BLaER1 (cell line): ENCODE measurements at regions not wholly inside any gene's neighbourhood (a gene's known extent, or its start where the extent isn't known, plus 50 kb on each side); places are given as distances from the start of the nearest gene placed in this dataset.

Experiments
- H3K27ac ChIP-seq: shearing (Covaris generic); formaldehyde crosslinking; 2 replicates; pipeline ENCODE4 v1.8.1; 2022
- H3K27me3 ChIP-seq: shearing (Covaris generic); formaldehyde crosslinking; 2 replicates; pipeline ENCODE4 v1.8.1; 2022
- H3K36me3 ChIP-seq: shearing (Covaris generic); formaldehyde crosslinking; 2 replicates; pipeline ENCODE4 v1.8.1; 2022
- H3K4me1 ChIP-seq: shearing (Covaris generic); formaldehyde crosslinking; 2 replicates; pipeline ENCODE4 v1.8.1; 2022
- H3K4me2 ChIP-seq: shearing (Covaris generic); formaldehyde crosslinking; 2 replicates; pipeline ENCODE4 v1.8.1; 2022
- H3K4me3 ChIP-seq: shearing (Covaris generic); formaldehyde crosslinking; 2 replicates; pipeline ENCODE4 v1.8.1; 2022
- H3K9ac ChIP-seq: shearing (Covaris generic); formaldehyde crosslinking; 2 replicates; pipeline ENCODE4 v1.8.1; 2022
- H3K9me3 ChIP-seq: shearing (Covaris generic); formaldehyde crosslinking; 2 replicates; pipeline ENCODE4 v1.8.1; 2022
- H4K20me1 ChIP-seq: shearing (Covaris generic); formaldehyde crosslinking; 2 replicates; pipeline ENCODE4 v1.8.1; 2022
- Cebpa-rat ChIP-seq: shearing (Covaris generic); IDR thresholded peaks from 2 replicates; pipeline ENCODE4 v1.8.1; 2022

DNA sequence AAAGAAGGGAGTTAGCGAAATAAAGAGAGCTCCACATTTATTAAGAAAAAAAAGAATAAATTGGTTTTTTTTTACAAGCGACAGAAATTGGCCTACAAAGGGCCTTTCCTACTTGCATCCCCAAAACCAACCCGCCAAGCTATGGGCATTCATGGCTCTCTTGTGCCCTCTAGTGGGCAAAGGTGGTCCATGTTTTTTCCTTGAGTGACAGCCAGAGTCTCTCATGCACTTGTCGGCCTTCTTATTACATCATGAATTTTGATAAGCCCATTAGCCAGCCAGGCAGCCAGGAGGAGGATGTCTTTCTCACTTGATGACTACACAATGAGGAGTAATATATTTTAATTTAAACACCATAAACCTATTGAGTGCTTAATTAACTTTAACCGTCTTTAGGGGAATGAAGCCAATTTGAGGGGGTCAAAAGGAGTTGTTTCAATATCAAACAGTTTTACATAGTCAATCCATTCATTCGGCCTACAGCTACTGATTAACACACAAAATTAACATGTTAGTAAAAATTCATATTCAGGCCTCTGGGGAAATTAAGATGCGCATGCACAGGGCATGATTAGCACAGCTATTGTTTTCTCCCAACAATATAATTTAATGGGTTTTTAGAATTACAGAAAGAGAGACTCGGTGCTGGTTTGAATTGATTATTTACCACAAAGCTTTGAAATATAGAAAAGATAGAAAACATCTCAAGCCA is 85.5 kb downstream of the RCN1 start:
- Histone ChIP-seq H3K4me1 (peaks cover 22% of the 10 kb centered on the region), H3K9ac (no peak overlapping the region), H3K9me3 (no peaks in the 10 kb centered on the region), H4K20me1 (no peaks in the 10 kb centered on the region), H3K27ac (no peak overlapping the region), H3K36me3 (no peaks in the 10 kb centered on the region), H3K4me3 (no peak overlapping the region), H3K27me3 (no peaks in the 10 kb centered on the region), H3K4me2 (no peak overlapping the region)
- TF ChIP-seq Cebpa-rat: no peak

- TF ChIP-seq Cebpa-rat: no peak
- H3K4me2 ChIP-seq: peak overlapping the region; percentile 34
- no peak overlapping the region for H3K4me3 ChIP-seq
- H3K4me1 ChIP-seq: peaks cover 12% of the 10 kb centered on the region
- H3K9me3 ChIP-seq: no peaks in the 10 kb centered on the region
- H3K9ac ChIP-seq: no peak overlapping the region
- no peaks in the 10 kb centered on the region for H3K27me3 ChIP-seq
- no peaks in the 10 kb centered on the region for H4K20me1 ChIP-seq
- H3K36me3 ChIP-seq: no peaks in the 10 kb centered on the region
- no peak overlapping the region for H3K27ac ChIP-seq
Measured at GRCh38 chr11:32178692-32179091, 87.8 kb downstream of the RCN1 start.

DNA sequence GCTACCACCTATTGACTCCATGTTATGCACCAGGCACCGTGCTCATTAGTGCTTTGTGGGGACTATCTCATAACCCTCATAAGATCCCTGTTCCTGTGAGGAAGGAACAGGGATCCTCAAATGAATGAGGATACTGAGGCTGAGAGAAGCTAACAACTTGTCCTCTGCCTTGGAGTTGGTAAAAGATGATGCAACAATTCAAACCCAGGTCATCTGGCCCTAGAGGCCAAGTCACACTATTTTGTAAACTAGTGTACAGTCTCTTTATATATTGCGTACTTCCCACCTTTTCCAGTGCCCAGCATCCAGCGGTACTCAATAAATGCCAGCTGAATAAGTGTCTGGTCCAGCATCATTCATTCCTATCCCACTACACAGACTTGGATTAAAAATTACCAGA is 92.6 kb downstream of the RCN1 start:
- H3K36me3 ChIP-seq: no peaks in the 10 kb centered on the region
- peaks cover 19% of the 10 kb centered on the region for H3K4me1 ChIP-seq
- H3K27me3 ChIP-seq: no peaks in the 10 kb centered on the region
- no peak overlapping the region for H3K4me3 ChIP-seq
- no peak overlapping the region for H3K4me2 ChIP-seq
- TF ChIP-seq Cebpa-rat: no peak
- no peaks in the 10 kb centered on the region for H4K20me1 ChIP-seq
- H3K9me3 ChIP-seq: no peaks in the 10 kb centered on the region
- H3K9ac ChIP-seq: no peak overlapping the region
- H3K27ac ChIP-seq: no peak overlapping the region

GRCh38 chr11:32184041-32184722 is 93.3 kb downstream of the RCN1 start:
- H3K9me3 ChIP-seq: no peaks in the 10 kb centered on the region
- no peaks in the 10 kb centered on the region for H3K27me3 ChIP-seq
- H3K4me1 ChIP-seq: peaks cover 20% of the 10 kb centered on the region
- H3K27ac ChIP-seq: no peak overlapping the region
- H3K36me3 ChIP-seq: no peaks in the 10 kb centered on the region
- no peak overlapping the region for H3K9ac ChIP-seq
- H4K20me1 ChIP-seq: no peaks in the 10 kb centered on the region
- H3K4me3 ChIP-seq: no peak overlapping the region
- H3K4me2 ChIP-seq: peak overlapping the region; percentile 16; the same call in 1 of the 2 replicates
- no peak for TF ChIP-seq Cebpa-rat

DNA sequence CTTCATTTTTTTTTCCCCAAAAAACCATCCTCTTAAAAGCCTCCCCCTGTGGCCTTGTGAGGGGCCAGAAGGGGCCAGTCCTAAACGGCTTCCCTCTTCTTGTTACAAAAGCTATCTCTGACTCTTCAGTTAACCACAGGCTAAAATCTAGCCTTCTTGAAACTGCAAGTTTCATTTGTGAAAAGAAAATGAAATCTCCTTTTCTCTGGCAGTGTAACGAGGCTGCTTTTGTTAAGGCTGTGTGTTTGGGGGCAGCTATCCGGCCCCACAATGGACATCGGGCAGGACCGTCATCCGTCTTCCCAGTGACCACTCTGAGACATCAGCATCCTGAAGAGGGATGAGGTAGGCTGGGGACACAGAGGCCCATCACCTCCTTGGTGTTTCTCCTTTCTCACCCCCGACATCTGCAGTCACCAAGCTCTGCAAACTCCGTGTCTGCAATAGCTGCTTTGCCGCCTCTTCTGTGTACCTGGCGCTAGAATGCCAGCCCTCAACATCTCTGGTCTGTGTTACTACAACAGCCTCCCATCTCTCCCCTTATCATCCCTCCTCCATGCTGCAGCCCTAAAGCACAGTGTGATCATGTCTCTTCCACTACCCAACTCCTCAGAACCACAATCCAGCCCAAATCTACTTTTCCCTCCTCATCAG is 94.0 kb downstream of the RCN1 start:
- no peak overlapping the region for H3K27ac ChIP-seq
- no peaks in the 10 kb centered on the region for H3K9me3 ChIP-seq
- H3K9ac ChIP-seq: no peak overlapping the region
- peaks cover 27% of the 10 kb centered on the region for H3K4me1 ChIP-seq
- H3K27me3 ChIP-seq: no peaks in the 10 kb centered on the region
- H3K36me3 ChIP-seq: no peaks in the 10 kb centered on the region
- no peak for TF ChIP-seq Cebpa-rat
- H3K4me2 ChIP-seq: peak overlapping the region; percentile 16; the same call in 1 of the 2 replicates
- H4K20me1 ChIP-seq: no peaks in the 10 kb centered on the region
- H3K4me3 ChIP-seq: no peak overlapping the region

- Histone ChIP-seq H4K20me1 (no peaks in the 10 kb centered on the region), H3K9ac (no peak overlapping the region), H3K9me3 (no peaks in the 10 kb centered on the region), H3K27ac (no peak overlapping the region), H3K27me3 (no peaks in the 10 kb centered on the region), H3K4me1 (peaks cover 29% of the 10 kb centered on the region), H3K4me2 (no peak overlapping the region), H3K4me3 (no peak overlapping the region), H3K36me3 (no peaks in the 10 kb centered on the region)
- TF ChIP-seq Cebpa-rat: no peak
Measured at GRCh38 chr11:32186118-32186517, 95.2 kb downstream of the RCN1 start.

DNA sequence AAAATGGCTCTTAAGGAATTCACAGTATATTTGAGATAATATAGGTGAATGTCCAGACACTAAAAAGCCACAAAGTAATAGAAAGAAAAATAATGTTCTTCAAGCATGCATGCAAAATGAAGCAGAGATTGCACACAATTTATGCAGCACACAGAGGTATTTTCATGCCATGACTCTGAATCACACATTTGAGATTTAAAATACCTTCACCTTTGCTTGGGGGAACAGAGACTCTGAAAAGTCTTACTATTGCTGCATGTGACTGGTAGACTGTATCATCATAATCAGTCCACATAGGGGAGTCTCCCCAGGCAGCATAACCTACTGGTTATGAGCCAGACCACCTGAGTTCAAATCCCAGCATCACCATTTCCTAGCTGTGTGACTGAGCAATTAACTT is 96.2 kb downstream of the RCN1 start:
- Histone ChIP-seq H3K9me3 (no peaks in the 10 kb centered on the region), H3K27ac (no peak overlapping the region), H3K4me2 (no peak overlapping the region), H3K4me3 (no peak overlapping the region), H4K20me1 (no peaks in the 10 kb centered on the region), H3K4me1 (peaks cover 29% of the 10 kb centered on the region), H3K9ac (no peak overlapping the region), H3K27me3 (no peaks in the 10 kb centered on the region), H3K36me3 (no peaks in the 10 kb centered on the region)
- TF ChIP-seq Cebpa-rat: no peak

DNA sequence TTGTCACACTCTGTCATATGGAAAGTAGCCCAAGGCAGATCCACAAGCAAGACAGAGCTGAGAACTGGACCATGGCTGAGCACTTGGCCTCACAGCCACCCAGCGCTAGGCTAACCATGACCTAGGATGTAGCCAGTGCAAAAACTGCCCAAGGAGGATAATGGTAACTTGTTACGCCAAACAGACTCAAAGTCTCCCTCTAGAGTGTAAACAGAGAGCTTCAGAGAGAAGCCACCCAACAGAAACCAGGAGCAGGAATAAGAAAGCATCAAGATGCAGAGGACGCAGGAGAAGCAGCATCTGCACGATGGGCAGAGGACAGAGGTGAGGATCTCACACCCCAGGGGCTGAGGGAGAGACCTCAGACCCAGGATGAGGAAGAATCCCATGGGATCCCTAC is 97.9 kb downstream of the RCN1 start:
- Histone ChIP-seq H4K20me1 (no peaks in the 10 kb centered on the region), H3K27ac (no peak overlapping the region), H3K4me1 (peaks cover 38% of the 10 kb centered on the region), H3K9me3 (no peaks in the 10 kb centered on the region), H3K36me3 (no peaks in the 10 kb centered on the region), H3K27me3 (no peaks in the 10 kb centered on the region), H3K4me3 (no peak overlapping the region), H3K9ac (no peak overlapping the region), H3K4me2 (peak overlapping the region; percentile 73)
- no peak for TF ChIP-seq Cebpa-rat

DNA sequence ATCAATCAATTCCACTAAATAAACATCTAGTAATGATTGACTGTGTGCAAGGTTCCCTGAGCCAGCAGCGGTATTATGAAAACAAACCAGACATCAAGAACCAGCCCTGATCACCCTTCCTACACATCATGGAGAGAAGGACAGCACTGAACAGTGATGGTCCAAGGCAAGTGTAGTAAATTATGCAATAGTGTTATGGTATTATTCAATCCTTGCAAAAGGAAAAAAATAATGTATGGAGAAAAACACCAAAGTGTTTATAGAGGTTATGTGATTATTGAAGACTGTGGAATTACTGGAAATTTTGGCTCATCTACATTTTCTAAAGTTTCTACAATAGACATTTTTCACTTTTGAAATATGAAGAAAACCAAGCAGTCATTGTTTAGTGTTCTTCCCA is 105.3 kb downstream of the RCN1 start:
- peaks cover 12% of the 10 kb centered on the region; the same call in 1 of the 2 replicates for H3K4me1 ChIP-seq
- TF ChIP-seq Cebpa-rat: no peak
- no peaks in the 10 kb centered on the region for H3K36me3 ChIP-seq

DNA sequence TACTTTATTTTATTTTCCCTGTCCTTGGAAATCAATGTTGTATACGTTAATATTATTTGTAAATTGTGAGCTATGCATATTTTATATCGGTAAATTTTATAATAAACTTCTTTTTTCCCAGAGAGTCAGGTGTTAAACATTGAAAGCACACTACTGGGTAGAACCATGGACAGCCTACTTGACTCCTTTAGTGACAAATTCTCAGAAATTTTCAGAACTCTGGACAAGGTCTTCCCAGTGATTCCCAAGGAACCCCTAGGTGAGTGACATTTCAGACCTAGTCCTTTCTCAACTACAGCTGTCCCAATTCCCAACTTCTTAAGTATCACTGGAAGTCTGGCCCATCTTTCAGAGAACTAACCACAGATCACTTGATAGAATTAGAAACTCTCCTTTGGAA is 107.2 kb downstream of the RCN1 start:
- H3K4me1 ChIP-seq: peaks cover 10% of the 10 kb centered on the region; the same call in 1 of the 2 replicates
- no peak overlapping the region for H3K9ac ChIP-seq
- H3K36me3 ChIP-seq: no peaks in the 10 kb centered on the region
- no peaks in the 10 kb centered on the region for H3K9me3 ChIP-seq
- H3K4me3 ChIP-seq: no peak overlapping the region
- H3K27ac ChIP-seq: no peak overlapping the region
- H3K4me2 ChIP-seq: no peak overlapping the region
- no peaks in the 10 kb centered on the region for H4K20me1 ChIP-seq
- H3K27me3 ChIP-seq: no peaks in the 10 kb centered on the region
- TF ChIP-seq Cebpa-rat: no peak

More for the DNA sequence above, 105.3 kb downstream of the RCN1 start:
- Histone ChIP-seq H3K4me3 (no peak overlapping the region), H3K4me2 (no peak overlapping the region), H3K27ac (no peak overlapping the region), H3K9me3 (no peaks in the 10 kb centered on the region), H3K27me3 (no peaks in the 10 kb centered on the region), H4K20me1 (no peaks in the 10 kb centered on the region), H3K9ac (no peak overlapping the region)
